ENCODE measurements at regions not wholly inside any gene's neighbourhood (a gene's known extent, or its start where the extent isn't known, plus 50 kb on each side); places are given as distances from the start of the nearest gene placed in this dataset.
"Not testable (repeated sequence)": the region's sequence is repeated elsewhere in the genome, so short reads cannot be mapped to it uniquely, and the experiment has no call there.

DNA sequence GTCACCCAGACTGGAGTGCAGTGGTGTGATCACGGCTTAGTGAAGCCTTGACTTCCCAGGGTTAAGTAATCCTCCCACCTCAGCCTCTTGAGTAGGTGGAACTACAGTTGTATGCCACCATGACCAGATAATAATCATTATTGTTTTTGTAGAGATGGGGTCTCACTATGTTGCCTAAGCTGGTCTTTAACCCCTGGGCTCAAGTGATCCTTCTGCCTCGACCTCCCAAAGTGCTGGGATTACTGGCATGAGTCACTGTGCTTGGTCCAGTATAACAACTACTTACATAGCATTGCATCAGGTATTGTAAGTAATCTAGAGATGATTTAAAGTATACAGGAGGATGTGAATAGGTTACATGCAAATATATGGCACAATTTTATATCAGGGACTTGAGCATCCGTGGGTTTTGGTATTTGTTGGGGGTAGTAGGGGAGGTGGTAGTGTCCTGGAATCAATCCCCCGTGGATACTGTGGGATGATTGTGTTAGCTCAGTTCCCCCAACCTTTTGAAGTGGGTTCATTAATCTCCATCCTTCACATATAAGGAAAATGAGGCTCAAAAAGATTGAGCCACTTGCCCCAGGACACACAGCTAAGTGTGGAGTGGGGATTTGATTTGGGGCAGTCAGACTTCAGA lies 61.4 kb upstream of the CNIH3 start:
- intact Hi-C loops (cut with DNase I): no loop called here
- DNase-seq (ENCODE audit: missing footprints): no peak
- ATAC-seq: no peak

DNA sequence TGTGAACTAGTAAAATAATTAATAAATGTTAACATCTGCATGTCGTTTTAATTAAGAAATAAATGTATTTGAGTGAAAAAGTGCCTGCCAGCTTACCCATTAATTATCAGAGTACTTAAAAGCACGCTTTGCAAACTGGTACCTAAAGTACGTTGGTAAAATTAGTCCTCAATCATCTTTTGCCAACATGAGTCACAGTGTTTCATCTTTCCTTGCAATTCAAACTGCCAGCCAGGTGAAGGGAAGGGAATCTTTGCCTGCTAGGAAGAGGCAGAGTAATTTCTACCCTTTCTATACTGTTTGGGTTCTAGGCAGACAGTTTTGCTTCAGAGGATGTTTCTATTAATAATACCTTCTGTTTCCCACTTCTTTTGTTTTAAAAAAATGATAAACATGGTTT lies 57.2 kb upstream of the CNIH3 start:
- DNase-seq (ENCODE audit: missing footprints) (no peak), ATAC-seq (no peak)
- intact Hi-C loops (cut with DNase I): no loop called here

DNA sequence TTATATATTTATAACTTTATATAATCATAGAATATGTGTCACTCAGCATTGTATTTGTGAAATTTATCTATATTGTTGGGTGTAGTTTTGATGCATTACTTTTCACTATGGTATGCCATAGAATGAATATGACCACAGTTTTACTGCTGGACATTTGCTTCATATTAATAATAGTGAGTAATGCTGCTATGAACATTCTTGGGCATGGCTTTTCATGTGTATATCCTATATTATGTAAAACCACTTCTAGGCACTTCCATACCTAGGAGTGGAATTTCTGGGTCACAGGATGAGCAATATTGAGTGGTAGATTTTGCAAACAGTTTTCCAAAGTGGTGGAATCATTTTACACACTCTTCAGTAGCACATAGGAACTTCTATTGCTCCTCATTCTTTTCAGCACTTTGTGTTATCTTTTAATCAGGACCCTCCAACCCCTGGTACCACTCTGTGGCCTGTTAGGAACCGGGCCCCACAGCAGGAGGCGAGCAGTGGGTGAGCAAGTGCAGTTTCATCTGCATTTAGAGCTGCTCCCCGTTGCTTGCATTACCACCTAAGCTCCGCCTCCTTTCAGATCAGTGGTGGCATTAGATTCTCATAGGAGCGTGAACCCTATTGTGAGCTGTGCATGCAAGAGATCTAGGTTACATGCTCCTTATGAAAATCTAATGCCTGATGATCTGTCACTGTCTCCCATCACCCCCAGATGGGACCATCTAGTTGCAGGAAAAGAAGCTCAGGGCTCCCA lies 56.0 kb upstream of the CNIH3 start:
- no peak for ATAC-seq
- DNase-seq (ENCODE audit: missing footprints): no peak
- intact Hi-C loops (cut with DNase I): no loop called here

DNA sequence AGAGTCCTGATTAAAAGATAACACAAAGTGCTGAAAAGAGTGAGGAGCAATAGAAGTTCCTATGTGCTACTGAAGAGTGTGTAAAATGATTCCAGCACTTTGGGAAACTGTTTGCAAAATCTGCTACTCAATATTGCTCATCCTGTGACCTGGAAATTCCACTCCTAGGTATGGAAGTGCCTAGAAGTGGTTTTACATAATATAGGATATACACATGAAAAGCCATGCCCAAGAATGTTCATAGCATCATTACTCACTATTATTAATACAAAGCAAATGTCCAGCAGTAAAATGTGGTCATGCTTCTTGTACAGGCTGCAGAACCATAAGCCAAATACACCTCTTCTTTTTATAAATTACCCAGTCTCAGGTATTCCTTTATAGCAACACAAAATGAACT lies 53.2 kb upstream of the CNIH3 start:
- DNase-seq (ENCODE audit: missing footprints); intact Hi-C loops (cut with DNase I); ATAC-seq: not testable (repeated sequence)

DNA sequence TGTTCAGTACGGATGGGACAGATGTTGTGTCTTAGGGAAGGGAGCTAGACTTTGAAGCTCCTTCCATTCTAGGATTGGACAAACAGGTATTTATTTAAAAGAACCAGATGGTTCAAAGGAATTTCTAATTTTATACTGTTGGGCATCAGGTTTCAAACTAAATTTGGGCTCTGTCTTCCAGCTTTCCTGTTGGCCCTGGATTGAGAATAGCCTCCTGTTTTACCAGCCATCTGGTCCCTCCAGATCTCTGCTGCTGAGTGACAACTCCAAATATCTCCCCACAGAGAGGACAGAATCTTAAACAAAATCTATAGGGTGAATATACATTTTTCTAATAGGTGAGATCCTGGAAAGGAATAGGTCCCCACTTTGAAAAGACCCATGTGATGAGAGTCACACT lies 52.5 kb upstream of the CNIH3 start:
- intact Hi-C loops (cut with DNase I): no loop called here
- DNase-seq (ENCODE audit: missing footprints) (no peak), ATAC-seq (no peak)

DNA sequence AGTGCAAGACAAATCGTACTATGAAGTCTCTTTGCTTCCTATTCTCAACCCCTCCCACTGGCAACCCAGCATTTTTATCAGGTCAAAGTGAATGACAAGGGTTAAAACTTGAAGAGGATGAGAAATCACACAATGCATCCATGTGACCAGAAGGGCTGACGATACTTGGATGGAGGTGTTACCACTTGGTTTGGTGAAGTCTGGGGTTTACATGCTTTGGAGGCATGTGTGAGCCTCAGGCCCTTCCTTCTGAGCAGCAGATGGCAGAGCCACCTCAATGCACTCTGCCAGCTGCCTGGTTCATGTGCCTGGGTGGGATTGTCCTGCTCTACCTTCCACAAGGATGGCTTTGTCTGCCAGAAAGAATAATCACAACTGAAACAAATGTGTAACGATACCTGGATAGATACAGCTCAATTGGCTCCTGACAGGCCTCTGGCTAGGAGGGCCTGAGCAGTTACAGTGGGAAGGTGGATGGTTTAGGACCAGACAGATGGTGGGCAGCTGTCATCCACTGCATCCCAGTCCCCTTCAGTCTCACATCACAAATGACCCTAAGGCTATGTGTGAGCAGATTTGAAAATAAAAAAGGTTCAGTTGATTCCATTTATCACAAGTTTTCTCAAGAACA lies 51.5 kb upstream of the CNIH3 start:
- DNase-seq (ENCODE audit: missing footprints) (no peak), ATAC-seq (no peak)
- intact Hi-C loops (cut with DNase I): no loop called here

DNA sequence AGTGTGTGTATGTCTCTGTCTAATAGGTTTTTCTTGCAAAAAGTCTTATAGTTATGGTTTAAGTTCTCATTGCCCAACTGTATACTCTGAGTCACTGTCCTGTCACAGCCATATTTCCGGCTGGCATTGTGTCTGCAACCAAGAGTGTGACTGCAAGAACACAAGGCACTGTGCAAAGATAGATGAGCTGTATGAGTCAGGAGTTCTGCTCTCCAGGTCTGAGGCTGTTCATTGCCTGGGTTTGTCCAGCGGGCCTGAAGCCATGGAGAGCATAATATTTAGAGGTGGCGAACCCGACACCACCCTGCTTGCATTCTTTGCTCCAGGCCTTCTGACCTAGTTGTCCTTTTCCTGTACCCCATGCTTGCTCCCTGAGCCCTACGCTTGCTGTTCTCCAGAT lies 50.9 kb upstream of the CNIH3 start:
- intact Hi-C loops (cut with DNase I): no loop called here
- no peak for ATAC-seq
- DNase-seq (ENCODE audit: missing footprints): no peak

DNA sequence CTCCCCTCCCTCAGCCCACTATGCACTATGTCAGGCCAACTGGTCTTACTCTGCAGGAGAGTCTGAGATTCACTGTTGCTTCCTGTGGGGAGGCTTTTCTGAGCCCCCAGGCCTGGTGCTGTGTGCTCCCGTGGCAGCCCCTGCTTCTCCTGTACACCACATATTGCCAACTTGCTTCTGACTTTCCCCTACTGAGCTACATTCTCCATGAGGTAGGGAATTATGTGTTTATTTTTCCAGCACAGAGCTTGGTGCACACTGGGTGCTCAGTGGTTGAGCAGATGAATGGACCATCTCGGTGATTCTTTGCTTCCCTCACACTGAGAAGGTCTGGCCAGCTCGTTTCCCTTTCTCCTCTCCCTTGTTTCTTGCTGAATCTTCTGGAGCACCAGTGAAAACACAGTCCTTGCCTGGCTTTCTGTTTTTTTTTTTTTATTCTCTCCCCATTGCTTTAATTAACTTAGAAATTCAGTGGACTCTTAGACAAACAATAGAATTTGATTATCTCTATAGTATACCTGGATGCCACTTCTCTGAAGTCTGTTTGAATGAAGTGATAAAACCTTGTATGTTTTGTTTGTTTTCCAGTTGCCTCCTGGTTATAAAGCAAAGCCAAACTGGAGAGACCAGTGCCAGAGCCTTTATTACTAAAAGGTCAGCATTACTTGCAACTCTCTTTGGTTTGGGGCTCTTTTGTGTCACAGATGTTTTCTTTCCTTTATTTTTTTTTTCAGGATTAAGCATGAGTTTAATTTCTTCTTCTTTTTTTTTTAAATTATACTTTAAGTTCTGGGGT lies 50.3 kb upstream of the CNIH3 start:
- intact Hi-C loops (cut with DNase I): no loop called here
- DNase-seq (ENCODE audit: missing footprints): no peak
- no peak for ATAC-seq
